ENCODE measurements at regions not wholly inside any gene's neighbourhood (a gene's known extent, or its start where the extent isn't known, plus 50 kb on each side); places are given as distances from the start of the nearest gene placed in this dataset.

GRCh38 chr11:91639359-91639758 lies 585.3 kb upstream of the FAT3 start:
- H3K36me3 ChIP-seq (ENCODE audit: control insufficient read depth, insufficient read depth, low read length): no peaks in the 10 kb centered on the region
- no peak overlapping the region for H3K4me3 ChIP-seq (ENCODE audit: low read depth, low read length)
- DNase-seq (ENCODE audit: low read depth): no peak
- H3K27me3 ChIP-seq (ENCODE audit: control insufficient read depth, insufficient read depth, low read length): no peaks in the 10 kb centered on the region
- TF ChIP-seq, protein P1, sequence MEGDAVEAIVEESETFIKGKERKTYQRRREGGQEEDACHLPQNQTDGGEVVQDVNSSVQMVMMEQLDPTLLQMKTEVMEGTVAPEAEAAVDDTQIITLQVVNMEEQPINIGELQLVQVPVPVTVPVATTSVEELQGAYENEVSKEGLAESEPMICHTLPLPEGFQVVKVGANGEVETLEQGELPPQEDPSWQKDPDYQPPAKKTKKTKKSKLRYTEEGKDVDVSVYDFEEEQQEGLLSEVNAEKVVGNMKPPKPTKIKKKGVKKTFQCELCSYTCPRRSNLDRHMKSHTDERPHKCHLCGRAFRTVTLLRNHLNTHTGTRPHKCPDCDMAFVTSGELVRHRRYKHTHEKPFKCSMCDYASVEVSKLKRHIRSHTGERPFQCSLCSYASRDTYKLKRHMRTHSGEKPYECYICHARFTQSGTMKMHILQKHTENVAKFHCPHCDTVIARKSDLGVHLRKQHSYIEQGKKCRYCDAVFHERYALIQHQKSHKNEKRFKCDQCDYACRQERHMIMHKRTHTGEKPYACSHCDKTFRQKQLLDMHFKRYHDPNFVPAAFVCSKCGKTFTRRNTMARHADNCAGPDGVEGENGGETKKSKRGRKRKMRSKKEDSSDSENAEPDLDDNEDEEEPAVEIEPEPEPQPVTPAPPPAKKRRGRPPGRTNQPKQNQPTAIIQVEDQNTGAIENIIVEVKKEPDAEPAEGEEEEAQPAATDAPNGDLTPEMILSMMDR (IDR thresholded peaks at IDR 0.05; ENCODE audit: insufficient read depth, low read length, poor library complexity, severe bottlenecking): no peak

- H3K36me3 ChIP-seq (ENCODE audit: control insufficient read depth, insufficient read depth, low read length): no peaks in the 10 kb centered on the region
- TF ChIP-seq, protein P1 (IDR thresholded peaks at IDR 0.05; ENCODE audit: insufficient read depth, low read length, poor library complexity, severe bottlenecking): no peak
- no peak for DNase-seq (ENCODE audit: low read depth)
- no peaks in the 10 kb centered on the region for H3K27me3 ChIP-seq (ENCODE audit: control insufficient read depth, insufficient read depth, low read length)
- H3K4me3 ChIP-seq (ENCODE audit: low read depth, low read length): no peak overlapping the region
Observed at GRCh38 chr11:91630916-91631673, 593.5 kb upstream of the FAT3 start.

DNA sequence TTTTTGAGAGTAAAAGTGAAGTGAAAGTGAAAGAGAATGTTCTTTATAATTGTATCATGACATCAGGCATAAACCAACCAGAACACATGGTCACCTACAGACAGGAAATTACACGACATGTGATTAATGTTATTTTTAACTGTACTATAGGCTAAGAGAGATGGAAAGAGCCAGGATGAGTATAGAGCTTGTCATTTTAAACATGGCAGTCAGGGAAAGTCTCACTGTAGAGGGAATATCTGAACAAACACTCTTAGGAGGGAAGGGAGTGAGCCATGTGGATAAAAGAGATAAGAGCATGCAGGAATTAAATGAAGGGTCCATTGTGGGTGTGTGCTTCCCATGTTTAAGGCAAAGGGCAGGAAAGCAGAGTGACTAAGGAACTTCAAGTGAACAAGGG lies 599.1 kb upstream of the FAT3 start:
- H3K36me3 ChIP-seq (ENCODE audit: control insufficient read depth, insufficient read depth, low read length): no peaks in the 10 kb centered on the region
- no peaks in the 10 kb centered on the region for H3K27me3 ChIP-seq (ENCODE audit: control insufficient read depth, insufficient read depth, low read length)
- H3K4me3 ChIP-seq (ENCODE audit: low read depth, low read length): no peak overlapping the region
- no peak for DNase-seq (ENCODE audit: low read depth)
- TF ChIP-seq, protein P1 (IDR thresholded peaks at IDR 0.05; ENCODE audit: insufficient read depth, low read length, poor library complexity, severe bottlenecking): no peak

- no peaks in the 10 kb centered on the region for H3K36me3 ChIP-seq (ENCODE audit: control insufficient read depth, insufficient read depth, low read length)
- no peaks in the 10 kb centered on the region for H3K27me3 ChIP-seq (ENCODE audit: control insufficient read depth, insufficient read depth, low read length)
- DNase-seq (ENCODE audit: low read depth): no peak
- H3K4me3 ChIP-seq (ENCODE audit: low read depth, low read length): no peak overlapping the region
- TF ChIP-seq, protein P1 (IDR thresholded peaks at IDR 0.05; ENCODE audit: insufficient read depth, low read length, poor library complexity, severe bottlenecking): no peak
Observed at GRCh38 chr11:91624021-91624420, 600.6 kb upstream of the FAT3 start.

DNA sequence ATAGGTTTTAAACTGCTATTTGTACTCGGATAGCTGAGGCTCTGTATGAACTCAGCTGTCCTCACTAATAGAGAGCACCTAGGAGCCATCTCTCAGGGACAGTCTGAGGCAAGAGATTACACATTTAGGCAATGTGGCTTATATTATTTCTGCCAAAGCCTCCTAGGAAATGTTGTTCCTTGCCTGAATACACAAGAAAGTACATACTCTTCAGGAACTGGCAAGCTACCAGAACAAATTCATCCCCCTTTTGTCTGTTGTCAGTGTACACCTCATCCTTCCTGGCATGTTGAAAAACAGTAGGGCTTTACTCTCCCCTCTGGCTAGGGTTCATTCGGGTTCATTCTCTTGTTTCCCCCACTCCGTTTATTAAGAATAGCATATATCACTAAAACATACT lies 615.9 kb upstream of the FAT3 start:
- no peak overlapping the region for H3K4me3 ChIP-seq (ENCODE audit: low read depth, low read length)
- TF ChIP-seq, protein P1 (IDR thresholded peaks at IDR 0.05; ENCODE audit: insufficient read depth, low read length, poor library complexity, severe bottlenecking): no peak

DNA sequence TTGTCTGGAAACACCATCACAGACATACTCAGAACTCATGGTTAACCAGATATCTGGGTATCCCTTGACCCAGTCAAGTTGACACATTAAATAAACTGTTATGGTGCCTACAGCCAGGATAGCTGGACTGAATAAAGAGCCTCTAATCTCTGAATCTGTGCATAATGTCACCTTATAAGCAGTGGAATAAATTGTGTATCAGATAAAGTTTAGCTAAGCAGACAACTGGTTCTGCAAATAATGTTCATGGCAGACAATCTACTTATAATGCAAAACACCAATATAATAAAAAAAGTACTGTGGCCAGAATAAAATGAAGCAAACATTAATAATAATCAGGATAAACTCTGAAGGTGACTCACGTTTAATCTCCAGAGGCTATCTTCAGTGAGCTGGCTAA lies 628.5 kb upstream of the FAT3 start:
- H3K36me3 ChIP-seq (ENCODE audit: control insufficient read depth, insufficient read depth, low read length): no peaks in the 10 kb centered on the region
- TF ChIP-seq, protein P1 (IDR thresholded peaks at IDR 0.05; ENCODE audit: insufficient read depth, low read length, poor library complexity, severe bottlenecking): no peak
- no peak overlapping the region for H3K4me3 ChIP-seq (ENCODE audit: low read depth, low read length)
- no peaks in the 10 kb centered on the region for H3K27me3 ChIP-seq (ENCODE audit: control insufficient read depth, insufficient read depth, low read length)
- no peak for DNase-seq (ENCODE audit: low read depth)

More for the DNA sequence above, 615.9 kb upstream of the FAT3 start:
- Histone ChIP-seq H3K27me3 (ENCODE audit: control insufficient read depth, insufficient read depth, low read length) (no peaks in the 10 kb centered on the region), H3K36me3 (ENCODE audit: control insufficient read depth, insufficient read depth, low read length) (no peaks in the 10 kb centered on the region)
- DNase-seq (ENCODE audit: low read depth): no peak

Data from kidney epithelial cell (primary cell).